ENCODE measurements at regions not wholly inside any gene's neighbourhood (a gene's known extent, or its start where the extent isn't known, plus 50 kb on each side); places are given as distances from the start of the nearest gene placed in this dataset.

- Histone ChIP-seq H3K36me3 (ENCODE audit: control insufficient read depth in 1 of 2, insufficient read depth in 2 of 2, low read length in 2 of 2) (no peaks in the 10 kb centered on the region), H4K12ac (ENCODE audit: low read depth, low read length) (no peak overlapping the region), H3K4ac (ENCODE audit: low read depth, low read length) (no peak overlapping the region), H4K91ac (ENCODE audit: low read depth, low read length) (no peak overlapping the region), H3K18ac (ENCODE audit: low read length) (no peak overlapping the region), H3K79me1 (ENCODE audit: low read length) (no peaks in the 10 kb centered on the region), H2AFZ (ENCODE audit: insufficient read depth, low read length, poor library complexity) (no peak overlapping the region), H2AK5ac (ENCODE audit: low read length) (no peak overlapping the region), H3K4me2 (ENCODE audit: low read length) (no peak overlapping the region), H4K8ac (ENCODE audit: low read depth, low read length) (no peak overlapping the region), H3K4me1 (ENCODE audit: control insufficient read depth in 1 of 2, insufficient read depth in 2 of 2, low read length in 2 of 2) (no peaks in the 10 kb centered on the region), H2BK120ac (ENCODE audit: insufficient read depth, low read length, poor library complexity) (no peak overlapping the region), H3K14ac (ENCODE audit: low read length) (no peak overlapping the region), H3K27me3 (ENCODE audit: insufficient read depth, low read length) (no peaks in the 10 kb centered on the region), H3K27ac (ENCODE audit: low read depth, low read length) (no peak overlapping the region), H3K9me3 (ENCODE audit: insufficient read depth, low read depth, low read length) (peaks cover 2% of the 10 kb centered on the region), H3K79me2 (ENCODE audit: control insufficient read depth, insufficient read depth, low read length, poor library complexity) (no peaks in the 10 kb centered on the region), H2BK12ac (ENCODE audit: low read length) (no peak overlapping the region), H3K9ac (ENCODE audit: low read length) (no peak overlapping the region), H3K4me3 (ENCODE audit: low read depth, low read length) (no peak overlapping the region), H2BK5ac (ENCODE audit: low read depth, low read length, poor library complexity) (no peak overlapping the region), H3K23ac (ENCODE audit: low read length) (no peak overlapping the region)
- DNase-seq: no peak
- WGBS (ENCODE audit: extremely low coverage, insufficient coverage, insufficient read length): no CpG with 5 or more reads among the region's 2 CpGs
Observed at GRCh38 chr4:96630839-96631238, 790.9 kb downstream of the PDHA2 start.

GRCh38 chr4:96637971-96638412 lies 798.1 kb downstream of the PDHA2 start:
- H3K27me3 ChIP-seq (ENCODE audit: insufficient read depth, low read length): no peaks in the 10 kb centered on the region
- no peak overlapping the region for H2BK12ac ChIP-seq (ENCODE audit: low read length)
- H3K18ac ChIP-seq (ENCODE audit: low read length): no peak overlapping the region
- no peak overlapping the region for H3K4me3 ChIP-seq (ENCODE audit: low read depth, low read length)
- H2BK120ac ChIP-seq (ENCODE audit: insufficient read depth, low read length, poor library complexity): no peak overlapping the region
- no peak overlapping the region for H3K23ac ChIP-seq (ENCODE audit: low read length)
- H3K79me2 ChIP-seq (ENCODE audit: control insufficient read depth, insufficient read depth, low read length, poor library complexity): no peaks in the 10 kb centered on the region
- no peak overlapping the region for H3K14ac ChIP-seq (ENCODE audit: low read length)
- H3K36me3 ChIP-seq (ENCODE audit: control insufficient read depth in 1 of 2, insufficient read depth in 2 of 2, low read length in 2 of 2): no peaks in the 10 kb centered on the region
- H2BK5ac ChIP-seq (ENCODE audit: low read depth, low read length, poor library complexity): no peak overlapping the region
- H3K4ac ChIP-seq (ENCODE audit: low read depth, low read length): no peak overlapping the region
- no peaks in the 10 kb centered on the region for H3K79me1 ChIP-seq (ENCODE audit: low read length)
- H4K8ac ChIP-seq (ENCODE audit: low read depth, low read length): no peak overlapping the region
- H2AK5ac ChIP-seq (ENCODE audit: low read length): no peak overlapping the region
- no peak overlapping the region for H2AFZ ChIP-seq (ENCODE audit: insufficient read depth, low read length, poor library complexity)
- no peaks in the 10 kb centered on the region for H3K9me3 ChIP-seq (ENCODE audit: insufficient read depth, low read depth, low read length)
- no peak for DNase-seq
- no peaks in the 10 kb centered on the region for H3K4me1 ChIP-seq (ENCODE audit: control insufficient read depth in 1 of 2, insufficient read depth in 2 of 2, low read length in 2 of 2)
- no peak overlapping the region for H3K27ac ChIP-seq (ENCODE audit: low read depth, low read length)
- H4K12ac ChIP-seq (ENCODE audit: low read depth, low read length): no peak overlapping the region
- H3K4me2 ChIP-seq (ENCODE audit: low read length): no peak overlapping the region
- H3K9ac ChIP-seq (ENCODE audit: low read length): no peak overlapping the region
- no CpG with 5 or more reads among the region's 1 CpG for WGBS (ENCODE audit: extremely low coverage, insufficient coverage, insufficient read length)
- H4K91ac ChIP-seq (ENCODE audit: low read depth, low read length): no peak overlapping the region

GRCh38 chr4:96639932-96640331 lies 800.0 kb downstream of the PDHA2 start:
- no peak overlapping the region for H3K4me2 ChIP-seq (ENCODE audit: low read length)
- H3K4me3 ChIP-seq (ENCODE audit: low read depth, low read length): no peak overlapping the region
- no peak overlapping the region for H2BK5ac ChIP-seq (ENCODE audit: low read depth, low read length, poor library complexity)

GRCh38 chr4:96642490-96642889 lies 802.6 kb downstream of the PDHA2 start:
- Histone ChIP-seq H3K14ac (ENCODE audit: low read length) (no peak overlapping the region), H2BK120ac (ENCODE audit: insufficient read depth, low read length, poor library complexity) (no peak overlapping the region), H3K79me2 (ENCODE audit: control insufficient read depth, insufficient read depth, low read length, poor library complexity) (no peaks in the 10 kb centered on the region), H4K91ac (ENCODE audit: low read depth, low read length) (no peak overlapping the region), H2AK5ac (ENCODE audit: low read length) (no peak overlapping the region), H3K4ac (ENCODE audit: low read depth, low read length) (no peak overlapping the region), H3K9me3 (ENCODE audit: insufficient read depth, low read depth, low read length) (no peaks in the 10 kb centered on the region), H3K4me1 (ENCODE audit: control insufficient read depth in 1 of 2, insufficient read depth in 2 of 2, low read length in 2 of 2) (no peaks in the 10 kb centered on the region), H4K8ac (ENCODE audit: low read depth, low read length) (no peak overlapping the region), H2AFZ (ENCODE audit: insufficient read depth, low read length, poor library complexity) (no peak overlapping the region), H3K27ac (ENCODE audit: low read depth, low read length) (no peak overlapping the region), H4K12ac (ENCODE audit: low read depth, low read length) (no peak overlapping the region), H3K27me3 (ENCODE audit: insufficient read depth, low read length) (no peaks in the 10 kb centered on the region), H3K23ac (ENCODE audit: low read length) (no peak overlapping the region), H3K4me2 (ENCODE audit: low read length) (no peak overlapping the region), H3K9ac (ENCODE audit: low read length) (no peak overlapping the region), H3K18ac (ENCODE audit: low read length) (no peak overlapping the region), H2BK12ac (ENCODE audit: low read length) (no peak overlapping the region), H2BK5ac (ENCODE audit: low read depth, low read length, poor library complexity) (no peak overlapping the region), H3K36me3 (ENCODE audit: control insufficient read depth in 1 of 2, insufficient read depth in 2 of 2, low read length in 2 of 2) (no peaks in the 10 kb centered on the region), H3K4me3 (ENCODE audit: low read depth, low read length) (no peak overlapping the region), H3K79me1 (ENCODE audit: low read length) (no peaks in the 10 kb centered on the region)
- DNase-seq: no peak
- no CpG with 5 or more reads among the region's 2 CpGs for WGBS (ENCODE audit: extremely low coverage, insufficient coverage, insufficient read length)

More at GRCh38 chr4:96639932-96640331, 800.0 kb downstream of the PDHA2 start:
- Histone ChIP-seq H3K9ac (ENCODE audit: low read length) (no peak overlapping the region), H3K23ac (ENCODE audit: low read length) (no peak overlapping the region), H3K4ac (ENCODE audit: low read depth, low read length) (no peak overlapping the region), H2BK120ac (ENCODE audit: insufficient read depth, low read length, poor library complexity) (no peak overlapping the region), H2AFZ (ENCODE audit: insufficient read depth, low read length, poor library complexity) (no peak overlapping the region), H3K79me1 (ENCODE audit: low read length) (no peaks in the 10 kb centered on the region), H3K27ac (ENCODE audit: low read depth, low read length) (no peak overlapping the region), H2BK12ac (ENCODE audit: low read length) (no peak overlapping the region), H4K12ac (ENCODE audit: low read depth, low read length) (no peak overlapping the region), H3K4me1 (ENCODE audit: control insufficient read depth in 1 of 2, insufficient read depth in 2 of 2, low read length in 2 of 2) (no peaks in the 10 kb centered on the region), H3K27me3 (ENCODE audit: insufficient read depth, low read length) (no peaks in the 10 kb centered on the region), H2AK5ac (ENCODE audit: low read length) (no peak overlapping the region), H3K36me3 (ENCODE audit: control insufficient read depth in 1 of 2, insufficient read depth in 2 of 2, low read length in 2 of 2) (no peaks in the 10 kb centered on the region), H4K8ac (ENCODE audit: low read depth, low read length) (no peak overlapping the region), H3K9me3 (ENCODE audit: insufficient read depth, low read depth, low read length) (no peaks in the 10 kb centered on the region), H3K18ac (ENCODE audit: low read length) (no peak overlapping the region), H4K91ac (ENCODE audit: low read depth, low read length) (no peak overlapping the region), H3K79me2 (ENCODE audit: control insufficient read depth, insufficient read depth, low read length, poor library complexity) (no peaks in the 10 kb centered on the region), H3K14ac (ENCODE audit: low read length) (no peak overlapping the region)
- no peak for DNase-seq

Data from trophoblast cell (in vitro differentiated cells and primary cell).